ENCODE measurements at regions not wholly inside any gene's neighbourhood (a gene's known extent, or its start where the extent isn't known, plus 50 kb on each side); places are given as distances from the start of the nearest gene placed in this dataset.

GRCh38 chr13:29978211-29978610 is 127.8 kb upstream of the UBL3 start:
- TF ChIP-seq TEAD4 (IDR thresholded peaks at IDR 0.05) (no peak), NFIC (IDR thresholded peaks at IDR 0.05) (no peak), USF1 (IDR thresholded peaks at IDR 0.05) (no peak), EGR1 (IDR thresholded peaks at IDR 0.05) (no peak), FOXM1 (IDR thresholded peaks at IDR 0.05; ENCODE audit: borderline replicate concordance, low read depth) (no peak), CREB1 (IDR thresholded peaks at IDR 0.05; ENCODE audit: low read depth) (no peak), TAF1 (IDR thresholded peaks at IDR 0.05; ENCODE audit: low read depth) (no peak), EP300 (IDR thresholded peaks at IDR 0.05; ENCODE audit: borderline replicate concordance) (no peak), RAD21 (IDR thresholded peaks at IDR 0.05; ENCODE audit: low read depth) (no peak), YY1 (IDR thresholded peaks at IDR 0.05; ENCODE audit: low read depth) (no peak), CEBPB (IDR thresholded peaks at IDR 0.05) (no peak), TCF12 (IDR thresholded peaks at IDR 0.05; ENCODE audit: low read depth) (no peak), ZBTB7A (IDR thresholded peaks at IDR 0.05; ENCODE audit: low read depth) (no peak)
- TF ChIP-seq, protein P1, sequence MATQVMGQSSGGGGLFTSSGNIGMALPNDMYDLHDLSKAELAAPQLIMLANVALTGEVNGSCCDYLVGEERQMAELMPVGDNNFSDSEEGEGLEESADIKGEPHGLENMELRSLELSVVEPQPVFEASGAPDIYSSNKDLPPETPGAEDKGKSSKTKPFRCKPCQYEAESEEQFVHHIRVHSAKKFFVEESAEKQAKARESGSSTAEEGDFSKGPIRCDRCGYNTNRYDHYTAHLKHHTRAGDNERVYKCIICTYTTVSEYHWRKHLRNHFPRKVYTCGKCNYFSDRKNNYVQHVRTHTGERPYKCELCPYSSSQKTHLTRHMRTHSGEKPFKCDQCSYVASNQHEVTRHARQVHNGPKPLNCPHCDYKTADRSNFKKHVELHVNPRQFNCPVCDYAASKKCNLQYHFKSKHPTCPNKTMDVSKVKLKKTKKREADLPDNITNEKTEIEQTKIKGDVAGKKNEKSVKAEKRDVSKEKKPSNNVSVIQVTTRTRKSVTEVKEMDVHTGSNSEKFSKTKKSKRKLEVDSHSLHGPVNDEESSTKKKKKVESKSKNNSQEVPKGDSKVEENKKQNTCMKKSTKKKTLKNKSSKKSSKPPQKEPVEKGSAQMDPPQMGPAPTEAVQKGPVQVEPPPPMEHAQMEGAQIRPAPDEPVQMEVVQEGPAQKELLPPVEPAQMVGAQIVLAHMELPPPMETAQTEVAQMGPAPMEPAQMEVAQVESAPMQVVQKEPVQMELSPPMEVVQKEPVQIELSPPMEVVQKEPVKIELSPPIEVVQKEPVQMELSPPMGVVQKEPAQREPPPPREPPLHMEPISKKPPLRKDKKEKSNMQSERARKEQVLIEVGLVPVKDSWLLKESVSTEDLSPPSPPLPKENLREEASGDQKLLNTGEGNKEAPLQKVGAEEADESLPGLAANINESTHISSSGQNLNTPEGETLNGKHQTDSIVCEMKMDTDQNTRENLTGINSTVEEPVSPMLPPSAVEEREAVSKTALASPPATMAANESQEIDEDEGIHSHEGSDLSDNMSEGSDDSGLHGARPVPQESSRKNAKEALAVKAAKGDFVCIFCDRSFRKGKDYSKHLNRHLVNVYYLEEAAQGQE (IDR thresholded peaks at IDR 0.05; ENCODE audit: low read depth), result no peak
- TF ChIP-seq, protein P2, sequence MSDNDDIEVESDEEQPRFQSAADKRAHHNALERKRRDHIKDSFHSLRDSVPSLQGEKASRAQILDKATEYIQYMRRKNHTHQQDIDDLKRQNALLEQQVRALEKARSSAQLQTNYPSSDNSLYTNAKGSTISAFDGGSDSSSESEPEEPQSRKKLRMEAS (IDR thresholded peaks at IDR 0.05), result no peak

GRCh38 chr13:29977476-29978120 is 127.2 kb upstream of the UBL3 start:
- no peak for TF ChIP-seq ZBTB7A (IDR thresholded peaks at IDR 0.05; ENCODE audit: low read depth)
- TF ChIP-seq EP300 (IDR thresholded peaks at IDR 0.05; ENCODE audit: borderline replicate concordance), result no peak
- no peak for TF ChIP-seq TEAD4 (IDR thresholded peaks at IDR 0.05)
- TF ChIP-seq RAD21 (IDR thresholded peaks at IDR 0.05; ENCODE audit: low read depth), result no peak
- TF ChIP-seq USF1 (IDR thresholded peaks at IDR 0.05), result no peak
- TF ChIP-seq, protein P1 (IDR thresholded peaks at IDR 0.05; ENCODE audit: low read depth), result no peak
- TF ChIP-seq, protein P2 (IDR thresholded peaks at IDR 0.05), result no peak
- TF ChIP-seq FOXM1 (IDR thresholded peaks at IDR 0.05; ENCODE audit: borderline replicate concordance, low read depth), result no peak
- TF ChIP-seq NFIC (IDR thresholded peaks at IDR 0.05), result no peak
- no peak for TF ChIP-seq TAF1 (IDR thresholded peaks at IDR 0.05; ENCODE audit: low read depth)
- no peak for TF ChIP-seq YY1 (IDR thresholded peaks at IDR 0.05; ENCODE audit: low read depth)
- no peak for TF ChIP-seq CREB1 (IDR thresholded peaks at IDR 0.05; ENCODE audit: low read depth)
- no peak for TF ChIP-seq CEBPB (IDR thresholded peaks at IDR 0.05)
- TF ChIP-seq EGR1 (IDR thresholded peaks at IDR 0.05), result no peak
- TF ChIP-seq TCF12 (IDR thresholded peaks at IDR 0.05; ENCODE audit: low read depth), result no peak

- TF ChIP-seq TAF1 (IDR thresholded peaks at IDR 0.05; ENCODE audit: low read depth), result no peak
- no peak for TF ChIP-seq FOXM1 (IDR thresholded peaks at IDR 0.05; ENCODE audit: borderline replicate concordance, low read depth)
- TF ChIP-seq, protein P2 (IDR thresholded peaks at IDR 0.05), result no peak
- no peak for TF ChIP-seq EP300 (IDR thresholded peaks at IDR 0.05; ENCODE audit: borderline replicate concordance)
Measured at GRCh38 chr13:29976535-29976934, 126.1 kb upstream of the UBL3 start.

GRCh38 chr13:29975283-29975682 is 124.9 kb upstream of the UBL3 start:
- TF ChIP-seq CEBPB (IDR thresholded peaks at IDR 0.05), result no peak
- TF ChIP-seq TCF12 (IDR thresholded peaks at IDR 0.05; ENCODE audit: low read depth), result no peak
- no peak for TF ChIP-seq YY1 (IDR thresholded peaks at IDR 0.05; ENCODE audit: low read depth)
- TF ChIP-seq, protein P2 (IDR thresholded peaks at IDR 0.05), result no peak
- no peak for TF ChIP-seq NFIC (IDR thresholded peaks at IDR 0.05)
- no peak for TF ChIP-seq FOXM1 (IDR thresholded peaks at IDR 0.05; ENCODE audit: borderline replicate concordance, low read depth)
- no peak for TF ChIP-seq USF1 (IDR thresholded peaks at IDR 0.05)
- TF ChIP-seq CREB1 (IDR thresholded peaks at IDR 0.05; ENCODE audit: low read depth), result no peak
- no peak for TF ChIP-seq EP300 (IDR thresholded peaks at IDR 0.05; ENCODE audit: borderline replicate concordance)
- no peak for TF ChIP-seq EGR1 (IDR thresholded peaks at IDR 0.05)
- no peak for TF ChIP-seq TEAD4 (IDR thresholded peaks at IDR 0.05)
- no peak for TF ChIP-seq TAF1 (IDR thresholded peaks at IDR 0.05; ENCODE audit: low read depth)
- no peak for TF ChIP-seq ZBTB7A (IDR thresholded peaks at IDR 0.05; ENCODE audit: low read depth)
- no peak for TF ChIP-seq RAD21 (IDR thresholded peaks at IDR 0.05; ENCODE audit: low read depth)
- TF ChIP-seq, protein P1 (IDR thresholded peaks at IDR 0.05; ENCODE audit: low read depth), result no peak

Data from Ishikawa (cell line).